ENCODE measurements at regions not wholly inside any gene's neighbourhood (a gene's known extent, or its start where the extent isn't known, plus 50 kb on each side); places are given as distances from the start of the nearest gene placed in this dataset.

GRCh38 chr16:86930663-86931373, 352.5 kb downstream of the FOXL1 start:
- Histone ChIP-seq H3K27ac (peak overlapping the region; percentile 32 to 53), H3K9me3 (no peaks in the 10 kb centered on the region), H3K4me3 (peak overlapping the region; percentile 65), H3K36me3 (no peaks in the 10 kb centered on the region), H3K27me3 (replicated peaks; ENCODE audit: insufficient read depth) (no peaks in the 10 kb centered on the region), H3K4me1 (ENCODE audit: control insufficient read depth in 1 of 2, low read depth in 2 of 2) (peaks cover 19 to 40% of the 10 kb centered on the region in 2 donors)
- ATAC-seq (ENCODE audit: insufficient number of reproducible peaks, low FRiP score, low read depth) (no peak), DNase-seq (ENCODE audit: low spot score) (no peak)
- TF ChIP-seq CTCF (IDR thresholded peaks at IDR 0.05), result no peak

- no peaks in the 10 kb centered on the region for H3K9me3 ChIP-seq
- no peaks in the 10 kb centered on the region for H3K27me3 ChIP-seq (replicated peaks; ENCODE audit: insufficient read depth)
- peak overlapping the region; percentile 65 for H3K4me3 ChIP-seq
- peak; percentile 14 for DNase-seq (ENCODE audit: low spot score)
- no peaks in the 10 kb centered on the region for H3K36me3 ChIP-seq
- ATAC-seq (ENCODE audit: insufficient number of reproducible peaks, low FRiP score, low read depth), result no peak
- peak overlapping the region; percentile 32 to 53 for H3K27ac ChIP-seq
- H3K4me1 ChIP-seq (ENCODE audit: control insufficient read depth in 1 of 2, low read depth in 2 of 2), result peaks cover 19 to 38% of the 10 kb centered on the region in 2 donors
- peak; percentile 18 for TF ChIP-seq CTCF (IDR thresholded peaks at IDR 0.05)
Observed at GRCh38 chr16:86931410-86931941, 353.1 kb downstream of the FOXL1 start.

GRCh38 chr16:86932130-86932982, 354.0 kb downstream of the FOXL1 start:
- no peak for TF ChIP-seq CTCF (IDR thresholded peaks at IDR 0.05)

GRCh38 chr16:86934581-86935375, 356.4 kb downstream of the FOXL1 start:
- peaks cover 15 to 24% of the 10 kb centered on the region in 2 donors for H3K4me1 ChIP-seq (ENCODE audit: control insufficient read depth in 1 of 2, low read depth in 2 of 2)
- H3K27ac ChIP-seq, result no peak overlapping the region
- TF ChIP-seq CTCF (IDR thresholded peaks at IDR 0.05), result no peak
- no peaks in the 10 kb centered on the region for H3K9me3 ChIP-seq
- no peaks in the 10 kb centered on the region for H3K27me3 ChIP-seq (replicated peaks; ENCODE audit: insufficient read depth)
- H3K4me3 ChIP-seq, result no peak overlapping the region
- no peak for DNase-seq (ENCODE audit: low spot score)
- no peak for ATAC-seq (ENCODE audit: insufficient number of reproducible peaks, low FRiP score, low read depth)
- no peaks in the 10 kb centered on the region for H3K36me3 ChIP-seq

More at GRCh38 chr16:86932130-86932982, 354.0 kb downstream of the FOXL1 start:
- no peaks in the 10 kb centered on the region for H3K9me3 ChIP-seq
- no peaks in the 10 kb centered on the region for H3K27me3 ChIP-seq (replicated peaks; ENCODE audit: insufficient read depth)
- peaks cover 19 to 38% of the 10 kb centered on the region in 2 donors for H3K4me1 ChIP-seq (ENCODE audit: control insufficient read depth in 1 of 2, low read depth in 2 of 2)
- DNase-seq (ENCODE audit: low spot score), result no peak
- H3K27ac ChIP-seq, result peak overlapping the region in 1 of 2 donors; percentile 32
- no peaks in the 10 kb centered on the region for H3K36me3 ChIP-seq
- no peak for ATAC-seq (ENCODE audit: insufficient number of reproducible peaks, low FRiP score, low read depth)
- peak overlapping the region; percentile 65 for H3K4me3 ChIP-seq

All from thoracic aorta (tissue), 2 donors.